ENCODE measurements at regions not wholly inside any gene's neighbourhood (a gene's known extent, or its start where the extent isn't known, plus 50 kb on each side); places are given as distances from the start of the nearest gene placed in this dataset.

- TF ChIP-seq, protein P1, sequence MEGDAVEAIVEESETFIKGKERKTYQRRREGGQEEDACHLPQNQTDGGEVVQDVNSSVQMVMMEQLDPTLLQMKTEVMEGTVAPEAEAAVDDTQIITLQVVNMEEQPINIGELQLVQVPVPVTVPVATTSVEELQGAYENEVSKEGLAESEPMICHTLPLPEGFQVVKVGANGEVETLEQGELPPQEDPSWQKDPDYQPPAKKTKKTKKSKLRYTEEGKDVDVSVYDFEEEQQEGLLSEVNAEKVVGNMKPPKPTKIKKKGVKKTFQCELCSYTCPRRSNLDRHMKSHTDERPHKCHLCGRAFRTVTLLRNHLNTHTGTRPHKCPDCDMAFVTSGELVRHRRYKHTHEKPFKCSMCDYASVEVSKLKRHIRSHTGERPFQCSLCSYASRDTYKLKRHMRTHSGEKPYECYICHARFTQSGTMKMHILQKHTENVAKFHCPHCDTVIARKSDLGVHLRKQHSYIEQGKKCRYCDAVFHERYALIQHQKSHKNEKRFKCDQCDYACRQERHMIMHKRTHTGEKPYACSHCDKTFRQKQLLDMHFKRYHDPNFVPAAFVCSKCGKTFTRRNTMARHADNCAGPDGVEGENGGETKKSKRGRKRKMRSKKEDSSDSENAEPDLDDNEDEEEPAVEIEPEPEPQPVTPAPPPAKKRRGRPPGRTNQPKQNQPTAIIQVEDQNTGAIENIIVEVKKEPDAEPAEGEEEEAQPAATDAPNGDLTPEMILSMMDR (IDR thresholded peaks at IDR 0.05; ENCODE audit: poor library complexity), result no peak
- no peak for TF ChIP-seq EZH2phosphoT487 (IDR thresholded peaks at IDR 0.05; ENCODE audit: low read depth, severe bottlenecking, unreplicated experiment)
Measured at GRCh38 chr5:41661254-41661653, 150.9 kb upstream of the PLCXD3 start.
